ENCODE measurements at regions not wholly inside any gene's neighbourhood (a gene's known extent, or its start where the extent isn't known, plus 50 kb on each side); places are given as distances from the start of the nearest gene placed in this dataset.

DNA sequence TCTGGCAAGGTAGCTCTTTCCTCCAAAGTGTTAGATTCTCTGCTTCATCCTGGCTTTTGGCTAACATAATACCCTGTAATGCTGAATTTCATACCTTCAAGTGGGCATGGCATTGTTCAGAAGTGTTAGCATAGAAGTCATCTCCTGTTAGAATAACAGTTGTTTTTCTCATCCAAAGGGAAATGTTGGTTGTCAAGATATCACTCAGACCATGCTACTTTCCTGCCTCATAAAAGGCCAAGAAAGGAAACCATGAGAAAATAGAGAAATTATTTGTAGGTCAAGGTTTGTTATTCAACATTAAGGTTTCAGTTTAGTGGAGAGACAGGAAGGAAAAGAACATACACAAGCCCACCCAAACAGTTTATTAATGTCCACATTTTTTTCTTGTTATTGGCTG, 472.5 kb downstream of the ARHGEF28 start:
- Histone ChIP-seq H3K27me3 (ENCODE audit: low read length) (no peaks in the 10 kb centered on the region), H3F3A (ENCODE audit: low read length, unreplicated experiment) (no peaks in the 10 kb centered on the region), H4K20me1 (ENCODE audit: low read length) (no peaks in the 10 kb centered on the region), H3K9me2 (replicated peaks; ENCODE audit: low read length) (no peaks in the 10 kb centered on the region), H3K36me3 (ENCODE audit: low read depth, low read length) (no peaks in the 10 kb centered on the region), H3K4me1 (ENCODE audit: insufficient read depth, low read length) (peaks cover 32% of the 10 kb centered on the region), H3K27ac (ENCODE audit: low read length) (no peak overlapping the region), H3K9me3 (ENCODE audit: low read length) (no peaks in the 10 kb centered on the region), H2AFZ (ENCODE audit: low read length) (no peak overlapping the region), H3K9ac (ENCODE audit: low read length) (no peak overlapping the region), H3K4me3 (ENCODE audit: low read length) (no peak overlapping the region), H3K79me2 (ENCODE audit: low read length) (no peaks in the 10 kb centered on the region), H3K4me2 (ENCODE audit: low read length) (no peak overlapping the region)
- intact Hi-C loops (cut with micrococcal nuclease) = loop anchor here (5.0 kb wide), 1 partner anchor 36 kb away; no protein-coding TSS in a partner anchor
- TF ChIP-seq EZH2phosphoT487 (IDR thresholded peaks at IDR 0.05; ENCODE audit: borderline replicate concordance, low read length) (no peak), EZH2 (IDR thresholded peaks at IDR 0.05; ENCODE audit: low read length, unreplicated experiment) (no peak)
- TF ChIP-seq, protein P1, sequence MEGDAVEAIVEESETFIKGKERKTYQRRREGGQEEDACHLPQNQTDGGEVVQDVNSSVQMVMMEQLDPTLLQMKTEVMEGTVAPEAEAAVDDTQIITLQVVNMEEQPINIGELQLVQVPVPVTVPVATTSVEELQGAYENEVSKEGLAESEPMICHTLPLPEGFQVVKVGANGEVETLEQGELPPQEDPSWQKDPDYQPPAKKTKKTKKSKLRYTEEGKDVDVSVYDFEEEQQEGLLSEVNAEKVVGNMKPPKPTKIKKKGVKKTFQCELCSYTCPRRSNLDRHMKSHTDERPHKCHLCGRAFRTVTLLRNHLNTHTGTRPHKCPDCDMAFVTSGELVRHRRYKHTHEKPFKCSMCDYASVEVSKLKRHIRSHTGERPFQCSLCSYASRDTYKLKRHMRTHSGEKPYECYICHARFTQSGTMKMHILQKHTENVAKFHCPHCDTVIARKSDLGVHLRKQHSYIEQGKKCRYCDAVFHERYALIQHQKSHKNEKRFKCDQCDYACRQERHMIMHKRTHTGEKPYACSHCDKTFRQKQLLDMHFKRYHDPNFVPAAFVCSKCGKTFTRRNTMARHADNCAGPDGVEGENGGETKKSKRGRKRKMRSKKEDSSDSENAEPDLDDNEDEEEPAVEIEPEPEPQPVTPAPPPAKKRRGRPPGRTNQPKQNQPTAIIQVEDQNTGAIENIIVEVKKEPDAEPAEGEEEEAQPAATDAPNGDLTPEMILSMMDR (conservative IDR thresholded peaks at IDR 0.05; ENCODE audit: low read depth, low read length) = no peak
- ChIA-PET CTCF (no interaction called here), POLR2A (ENCODE audit: unreplicated experiment) (no interaction called here)
- ATAC-seq (no peak), DNase-seq (no peak)
- BruUV-seq (replicated peaks) = no TSS peak

DNA sequence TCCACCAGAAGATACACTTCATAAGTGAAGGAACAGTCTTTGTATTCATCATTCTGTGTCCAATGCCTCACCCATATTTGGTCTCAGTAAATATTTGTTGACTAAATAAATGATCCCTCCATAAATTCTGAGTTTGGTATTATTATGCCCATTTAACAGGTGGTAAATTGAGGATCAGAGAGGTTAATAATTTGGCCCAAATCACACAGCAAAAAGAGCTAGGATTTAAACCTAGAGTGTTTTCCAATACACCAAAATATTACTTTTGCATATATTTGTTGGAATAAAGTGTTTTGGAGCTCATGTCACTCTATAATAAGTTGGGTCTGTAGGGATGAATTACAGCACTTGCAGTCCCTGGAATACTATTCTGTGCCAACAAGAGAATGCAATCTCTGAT, 470.3 kb downstream of the ARHGEF28 start:
- POLR2A ChIA-PET (ENCODE audit: unreplicated experiment) = interaction anchor here (0.9 to 1.2 kb wide), 2 partner anchors 19 to 544 kb away, joined by 5 to 9 read pairs; partner anchors contain the start of gene ENC1
- TF ChIP-seq EZH2 (IDR thresholded peaks at IDR 0.05; ENCODE audit: low read length, unreplicated experiment) = no peak
- TF ChIP-seq, protein P1 (conservative IDR thresholded peaks at IDR 0.05; ENCODE audit: low read depth, low read length) = no peak
- no peak for TF ChIP-seq EZH2phosphoT487 (IDR thresholded peaks at IDR 0.05; ENCODE audit: borderline replicate concordance, low read length)

DNA sequence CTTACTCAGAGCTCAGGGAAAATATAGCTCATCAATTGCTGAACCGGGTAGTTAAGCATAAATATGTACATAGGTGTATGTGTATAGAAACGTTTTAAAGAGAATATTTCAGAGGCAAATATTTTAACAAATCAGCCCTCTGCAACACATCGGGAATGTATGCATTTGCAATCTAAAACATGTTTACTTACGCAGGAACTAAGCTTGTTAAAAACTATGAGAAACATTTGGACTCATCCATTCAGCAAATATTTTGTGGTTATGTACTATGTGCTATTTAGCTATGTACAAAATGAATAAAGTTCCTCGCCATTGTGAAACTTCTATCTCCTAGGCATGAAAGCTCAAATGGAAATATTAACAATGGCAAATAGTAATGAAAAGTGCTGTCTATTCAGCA, 469.9 kb downstream of the ARHGEF28 start:
- intact Hi-C loops (cut with micrococcal nuclease) = loop anchor here (5.0 kb wide), 1 partner anchor 34 kb away; no protein-coding TSS in a partner anchor
- peak; percentile 97 for ATAC-seq
- POLR2A ChIA-PET (ENCODE audit: unreplicated experiment) = interaction anchor here (0.6 to 1.2 kb wide), 3 partner anchors 19 to 545 kb away, joined by 3 to 9 read pairs (median 5); partner anchors contain the start of gene ENC1

More for the DNA sequence above, 470.3 kb downstream of the ARHGEF28 start:
- peaks cover 30% of the 10 kb centered on the region for H3K4me1 ChIP-seq (ENCODE audit: insufficient read depth, low read length)
- DNase-seq = no peak
- no peaks in the 10 kb centered on the region for H3K27me3 ChIP-seq (ENCODE audit: low read length)
- no peaks in the 10 kb centered on the region for H3K36me3 ChIP-seq (ENCODE audit: low read depth, low read length)
- peak overlapping the region; percentile 80 for H3K27ac ChIP-seq (ENCODE audit: low read length)
- H2AFZ ChIP-seq (ENCODE audit: low read length) = no peak overlapping the region
- no peak overlapping the region for H3K4me3 ChIP-seq (ENCODE audit: low read length)
- peak; percentile 14; the same call in 1 of the 2 replicates for ATAC-seq
- H3F3A ChIP-seq (ENCODE audit: low read length, unreplicated experiment) = no peaks in the 10 kb centered on the region
- no peak overlapping the region for H3K9ac ChIP-seq (ENCODE audit: low read length)
- BruUV-seq (replicated peaks) = no TSS peak
- CTCF ChIA-PET = interaction anchor here (0.6 to 0.9 kb wide), 2 partner anchors 447 to 545 kb away, joined by 3 to 4 read pairs; no protein-coding TSS in a partner anchor
- H3K9me2 ChIP-seq (replicated peaks; ENCODE audit: low read length) = no peaks in the 10 kb centered on the region
- intact Hi-C loops (cut with micrococcal nuclease) = loop anchor here (5.0 kb wide), 1 partner anchor 34 kb away; no protein-coding TSS in a partner anchor
- peak overlapping the region; percentile 14; the same call in 1 of the 2 replicates for H3K4me2 ChIP-seq (ENCODE audit: low read length)
- no peaks in the 10 kb centered on the region for H4K20me1 ChIP-seq (ENCODE audit: low read length)
- H3K79me2 ChIP-seq (ENCODE audit: low read length) = no peaks in the 10 kb centered on the region
- no peaks in the 10 kb centered on the region for H3K9me3 ChIP-seq (ENCODE audit: low read length)

More for the DNA sequence above, 469.9 kb downstream of the ARHGEF28 start:
- Histone ChIP-seq H4K20me1 (ENCODE audit: low read length) (no peaks in the 10 kb centered on the region), H3K9me3 (ENCODE audit: low read length) (no peaks in the 10 kb centered on the region), H3K4me2 (ENCODE audit: low read length) (peak overlapping the region; percentile 30), H2AFZ (ENCODE audit: low read length) (no peak overlapping the region), H3K27ac (ENCODE audit: low read length) (peak overlapping the region; percentile 80), H3K79me2 (ENCODE audit: low read length) (no peaks in the 10 kb centered on the region), H3K9ac (ENCODE audit: low read length) (no peak overlapping the region), H3F3A (ENCODE audit: low read length, unreplicated experiment) (no peaks in the 10 kb centered on the region), H3K4me3 (ENCODE audit: low read length) (no peak overlapping the region), H3K36me3 (ENCODE audit: low read depth, low read length) (no peaks in the 10 kb centered on the region), H3K27me3 (ENCODE audit: low read length) (no peaks in the 10 kb centered on the region), H3K4me1 (ENCODE audit: insufficient read depth, low read length) (peaks cover 30% of the 10 kb centered on the region), H3K9me2 (replicated peaks; ENCODE audit: low read length) (no peaks in the 10 kb centered on the region)
- TF ChIP-seq EZH2phosphoT487 (IDR thresholded peaks at IDR 0.05; ENCODE audit: borderline replicate concordance, low read length) = no peak
- BruUV-seq (replicated peaks) = no TSS peak
- CTCF ChIA-PET = interaction anchor here (0.6 to 0.9 kb wide), 2 partner anchors 447 to 545 kb away, joined by 3 to 4 read pairs; no protein-coding TSS in a partner anchor
- DNase-seq = peak; percentile 80
